ENCODE measurements at regions not wholly inside any gene's neighbourhood (a gene's known extent, or its start where the extent isn't known, plus 50 kb on each side); places are given as distances from the start of the nearest gene placed in this dataset.

DNA sequence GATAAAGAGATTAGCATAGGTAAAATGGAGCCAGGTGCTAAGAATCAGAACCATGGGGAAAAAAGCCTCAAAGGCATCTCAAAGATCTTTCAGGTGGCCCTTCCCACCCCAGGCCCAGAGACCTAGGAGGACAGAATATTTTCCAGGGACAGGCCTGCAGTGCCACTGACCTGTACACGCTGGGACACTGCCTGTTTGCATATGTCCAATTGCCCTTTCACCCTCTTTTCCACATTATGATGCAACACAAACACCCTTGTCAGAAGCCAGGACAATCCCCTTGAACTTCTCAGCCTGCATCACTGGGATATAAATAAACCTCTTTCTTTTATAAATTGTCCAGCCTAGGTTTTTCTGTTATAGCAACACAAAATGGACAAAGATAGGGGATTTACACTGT is 419.1 kb downstream of the TRIB2 start:
- TF ChIP-seq CTCF (IDR thresholded peaks at IDR 0.05; ENCODE audit: insufficient read depth, low read length, poor library complexity, severe bottlenecking) (no peak), EZH2phosphoT487 (conservative IDR thresholded peaks at IDR 0.05; ENCODE audit: low read length) (no peak)
